Amniotic stem cell (primary cell): ENCODE measurements at regions not wholly inside any gene's neighbourhood (a gene's known extent, or its start where the extent isn't known, plus 50 kb on each side); places are given as distances from the start of the nearest gene placed in this dataset.

ENCODE experiments used
- DNase-seq: peaks from one replicate; lab custom pipeline; 2025; lab: John Stamatoyannopoulos, UW

- no peak for DNase-seq
These were observed 376.1 kb downstream of the ZIC4 start for GRCh38 chr3:147030274-147030673.

GRCh38 chr3:147015334-147015733, 391.0 kb downstream of the ZIC4 start:
- DNase-seq: no peak

- no peak for DNase-seq
These were observed 397.5 kb downstream of the ZIC4 start for GRCh38 chr3:147008886-147009285.

- no peak for DNase-seq
These were observed 397.9 kb downstream of the ZIC4 start for GRCh38 chr3:147008458-147008857.

- no peak for DNase-seq
These were observed 398.6 kb downstream of the ZIC4 start for GRCh38 chr3:147007736-147008245.

- DNase-seq: no peak
These were observed 397.6 kb upstream of the PLSCR5 start for GRCh38 chr3:147002721-147003120.

GRCh38 chr3:147000274-147000673, 395.1 kb upstream of the PLSCR5 start:
- no peak for DNase-seq

- no peak for DNase-seq
These were observed 386.8 kb upstream of the PLSCR5 start for GRCh38 chr3:146991907-146992306.

GRCh38 chr3:146975476-146975875, 370.3 kb upstream of the PLSCR5 start:
- no peak for DNase-seq

GRCh38 chr3:146975032-146975431, 369.9 kb upstream of the PLSCR5 start:
- no peak for DNase-seq

GRCh38 chr3:146974001-146974400, 368.9 kb upstream of the PLSCR5 start:
- DNase-seq: no peak

GRCh38 chr3:146972726-146973125, 367.6 kb upstream of the PLSCR5 start:
- DNase-seq: peak; percentile 2

GRCh38 chr3:146970236-146970635, 365.1 kb upstream of the PLSCR5 start:
- no peak for DNase-seq

GRCh38 chr3:146969356-146969755, 364.2 kb upstream of the PLSCR5 start:
- DNase-seq: no peak

- peak; percentile 88 for DNase-seq
These were observed 363.1 kb upstream of the PLSCR5 start for GRCh38 chr3:146968204-146968651.

- no peak for DNase-seq
These were observed 362.6 kb upstream of the PLSCR5 start for GRCh38 chr3:146967783-146968182.

GRCh38 chr3:146966124-146966523, 361.0 kb upstream of the PLSCR5 start:
- no peak for DNase-seq

GRCh38 chr3:146953511-146953981, 348.4 kb upstream of the PLSCR5 start:
- DNase-seq: no peak

GRCh38 chr3:146948985-146949384, 343.8 kb upstream of the PLSCR5 start:
- DNase-seq: no peak

- DNase-seq: no peak
These were observed 343.0 kb upstream of the PLSCR5 start for GRCh38 chr3:146948186-146948585.

GRCh38 chr3:146929696-146930095, 324.6 kb upstream of the PLSCR5 start:
- DNase-seq: no peak

GRCh38 chr3:146928421-146929059, 323.4 kb upstream of the PLSCR5 start:
- DNase-seq: no peak

- no peak for DNase-seq
These were observed 316.5 kb upstream of the PLSCR5 start for GRCh38 chr3:146921693-146922092.

GRCh38 chr3:146914409-146914808, 309.3 kb upstream of the PLSCR5 start:
- DNase-seq: no peak
